Epithelial cell of proximal tubule (primary cell): ENCODE measurements at regions not wholly inside any gene's neighbourhood (a gene's known extent, or its start where the extent isn't known, plus 50 kb on each side); places are given as distances from the start of the nearest gene placed in this dataset.

Source experiments
- DNase-seq: peaks from one replicate; pipeline ENCODE4 v3.0.0-alpha.2; 2011; ENCODE audit warnings: low read depth
- H3K4me3 ChIP-seq: 2 replicates; pipeline ENCODE4 v1.5.1; 2011; ENCODE audit warnings: low read depth, mild to moderate bottlenecking, low read length
- CTCF ChIP-seq: conservative IDR thresholded peaks from 2 replicates; pipeline ENCODE4 v1.5.1; 2012; ENCODE audit warnings: low read depth, mild to moderate bottlenecking, low read length

- H3K4me3 ChIP-seq, result no peak overlapping the region
- DNase-seq, result no peak
- TF ChIP-seq CTCF, result no peak
Measured at GRCh38 chr10:18735711-18736110, 76.5 kb downstream of the ARL5B start.

GRCh38 chr10:18737236-18737635 is 78.0 kb downstream of the ARL5B start:
- no peak overlapping the region for H3K4me3 ChIP-seq
- DNase-seq, result no peak
- TF ChIP-seq CTCF, result no peak

GRCh38 chr10:18737841-18738240 is 78.6 kb downstream of the ARL5B start:
- TF ChIP-seq CTCF, result no peak
- DNase-seq, result no peak
- H3K4me3 ChIP-seq, result no peak overlapping the region

- no peak overlapping the region for H3K4me3 ChIP-seq
- no peak for DNase-seq
- TF ChIP-seq CTCF, result no peak
Measured at GRCh38 chr10:18738835-18739234, 79.6 kb downstream of the ARL5B start.

- H3K4me3 ChIP-seq, result no peak overlapping the region
- DNase-seq, result no peak
- TF ChIP-seq CTCF, result no peak
Measured at GRCh38 chr10:18743926-18744325, 84.7 kb downstream of the ARL5B start.

GRCh38 chr10:18753312-18753895 is 94.2 kb downstream of the ARL5B start:
- no peak overlapping the region for H3K4me3 ChIP-seq
- DNase-seq, result no peak
- TF ChIP-seq CTCF, result no peak

GRCh38 chr10:18759575-18759974 is 100.3 kb downstream of the ARL5B start:
- TF ChIP-seq CTCF, result no peak
- no peak overlapping the region for H3K4me3 ChIP-seq
- no peak for DNase-seq
